GOT3 (cell line): ENCODE measurements at regions not wholly inside any gene's neighbourhood (a gene's known extent, or its start where the extent isn't known, plus 50 kb on each side); places are given as distances from the start of the nearest gene placed in this dataset.

Experiments
- DNase-seq: peaks from one replicate; lab custom pipeline; 2025; ENCODE audit warnings: mixed read lengths; lab: John Stamatoyannopoulos, UW

GRCh38 chr4:128528793-128529553 is 241.4 kb upstream of the PGRMC2 start:
- no peak for DNase-seq

DNA sequence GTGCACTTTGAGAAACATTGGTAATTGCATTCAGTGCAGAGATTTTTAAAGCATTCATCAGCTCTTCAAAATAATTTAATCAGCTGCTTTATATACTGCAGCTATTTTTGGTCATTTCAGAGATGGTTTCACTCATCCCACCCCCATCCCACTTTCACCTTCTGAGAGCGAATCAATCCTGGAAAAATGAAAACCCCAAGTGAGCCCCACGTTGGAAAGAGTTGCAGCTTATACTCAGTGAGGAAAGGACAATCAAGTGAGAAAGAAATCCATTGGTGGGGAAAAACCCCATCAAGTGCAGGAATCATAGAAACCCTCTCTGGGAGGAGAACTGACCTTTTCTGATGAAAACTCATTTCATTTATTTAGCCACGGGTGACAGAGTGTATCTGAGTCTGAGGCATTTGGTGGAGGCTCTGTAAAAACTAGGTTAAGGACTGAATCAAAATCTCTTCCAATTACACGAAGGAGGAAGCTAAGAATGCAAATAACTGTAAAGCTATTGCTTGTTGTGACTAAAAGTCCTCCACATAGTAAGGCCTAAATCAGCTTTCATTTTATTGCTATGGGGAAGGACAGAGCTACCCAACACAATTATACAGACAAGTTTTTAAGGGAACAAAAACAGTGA is 240.4 kb upstream of the PGRMC2 start:
- no peak for DNase-seq

DNA sequence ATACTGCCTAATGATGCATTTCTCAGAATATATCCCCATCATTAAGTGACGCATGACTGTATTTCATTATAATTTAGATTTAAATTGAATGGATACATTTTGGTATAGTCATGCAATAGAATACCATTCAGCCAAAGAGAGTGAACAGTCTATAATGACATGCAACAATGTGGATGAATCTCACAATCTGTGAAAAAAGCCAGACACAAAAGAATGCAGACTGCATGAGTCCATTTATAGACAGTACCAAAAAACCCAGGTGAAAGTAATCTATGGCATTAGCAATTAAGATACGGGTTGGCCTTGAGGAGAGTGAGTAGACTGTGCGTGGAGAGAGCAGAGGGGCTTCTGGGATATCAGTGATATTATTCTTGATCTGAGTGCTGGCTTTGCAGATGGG is 239.7 kb upstream of the PGRMC2 start:
- DNase-seq = no peak

GRCh38 chr4:128525992-128526630 is 238.5 kb upstream of the PGRMC2 start:
- no peak for DNase-seq

DNA sequence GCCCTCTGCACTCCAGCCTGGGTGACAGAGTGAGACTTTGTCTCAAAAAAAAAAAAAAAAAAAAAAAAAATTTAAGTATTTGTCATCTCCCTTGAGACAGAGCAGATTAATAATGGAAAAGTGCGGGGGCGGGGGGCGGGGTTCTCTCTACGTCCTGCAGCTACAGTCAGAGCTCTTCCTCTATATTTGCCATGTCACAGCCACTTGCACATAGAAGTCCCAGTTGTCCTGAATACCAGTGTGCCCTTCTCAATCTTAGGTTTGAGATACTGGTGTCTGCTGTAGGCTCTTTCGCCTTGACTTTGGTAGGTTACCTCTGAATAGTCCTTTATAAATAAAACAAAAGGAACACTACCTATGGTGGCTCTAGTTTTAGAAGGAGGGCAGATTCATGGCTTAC is 237.8 kb upstream of the PGRMC2 start:
- no peak for DNase-seq

DNA sequence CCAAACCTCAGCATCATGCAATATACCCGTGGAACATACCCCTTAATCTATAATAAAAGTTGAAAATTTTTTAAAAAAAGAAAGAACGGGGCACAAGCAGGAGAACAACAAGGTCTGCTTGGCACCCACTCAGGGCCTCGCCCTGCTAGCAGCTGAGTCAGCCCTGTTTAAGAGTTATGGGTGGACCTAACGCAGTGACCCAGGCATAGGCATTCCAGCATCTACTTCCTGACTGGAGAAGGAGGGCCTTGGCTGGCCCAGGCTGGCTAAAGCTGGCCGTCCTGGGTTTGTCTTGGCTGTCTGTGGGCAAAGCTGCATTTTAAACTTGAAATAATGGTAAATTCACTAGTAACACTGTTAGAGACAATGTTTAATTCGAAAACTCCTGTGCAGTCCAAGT is 236.7 kb upstream of the PGRMC2 start:
- no peak for DNase-seq

DNA sequence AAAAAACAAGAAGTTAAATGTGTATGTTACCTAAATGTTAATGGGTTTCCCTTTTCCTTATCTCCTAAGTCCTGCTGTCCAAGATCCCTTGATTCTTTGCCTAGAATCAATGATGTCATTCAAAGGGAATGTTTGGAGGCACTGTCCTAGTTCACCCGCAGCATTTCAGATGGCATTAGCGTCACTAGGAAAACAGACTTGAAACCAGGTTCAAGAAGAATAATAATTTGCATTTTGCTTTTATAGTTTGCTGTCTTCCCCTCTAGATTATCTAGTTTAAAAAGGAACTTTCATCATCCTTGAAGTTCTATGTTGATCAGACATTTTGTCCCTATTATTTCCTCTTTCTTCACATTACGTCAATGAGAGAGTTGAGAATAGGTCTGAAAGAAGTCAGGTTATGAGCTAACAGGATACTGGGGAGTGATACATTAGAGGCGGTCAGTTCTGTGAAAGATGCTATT is 234.1 kb upstream of the PGRMC2 start:
- DNase-seq = no peak

GRCh38 chr4:128521156-128521555 is 233.5 kb upstream of the PGRMC2 start:
- DNase-seq = no peak

DNA sequence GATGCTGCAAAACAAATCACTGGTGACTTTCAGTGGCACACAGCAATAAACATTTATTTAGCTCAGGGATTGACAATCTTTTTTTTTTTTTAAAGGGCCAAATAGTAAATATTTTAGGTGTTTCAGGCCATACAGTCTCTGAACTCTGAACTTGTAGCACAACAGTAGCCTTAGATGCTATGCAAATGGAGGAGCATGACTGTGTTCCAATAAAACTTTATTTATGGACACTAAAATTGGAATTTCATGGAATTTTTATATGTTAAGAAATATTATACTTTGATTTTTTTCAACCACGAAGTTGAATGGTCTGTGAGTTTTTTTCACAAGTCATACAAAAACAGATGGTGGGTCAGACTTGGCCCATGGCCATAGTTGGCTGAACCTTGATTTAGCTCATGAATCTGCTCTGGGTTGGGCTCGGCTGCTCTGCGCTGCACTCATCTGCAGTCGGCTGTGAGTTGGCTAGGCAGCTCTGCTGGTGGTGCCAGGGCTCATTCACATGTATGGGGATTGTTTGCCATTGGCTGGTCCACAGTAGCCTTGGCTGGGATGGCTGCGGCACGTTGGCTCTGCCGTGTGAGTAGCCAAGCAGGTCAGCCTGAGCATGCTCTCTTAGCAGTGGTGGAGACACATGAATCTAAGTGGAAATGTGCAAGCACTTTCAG is 231.7 kb upstream of the PGRMC2 start:
- no peak for DNase-seq

GRCh38 chr4:128517739-128518510 is 230.3 kb upstream of the PGRMC2 start:
- DNase-seq = peak; percentile 11

DNA sequence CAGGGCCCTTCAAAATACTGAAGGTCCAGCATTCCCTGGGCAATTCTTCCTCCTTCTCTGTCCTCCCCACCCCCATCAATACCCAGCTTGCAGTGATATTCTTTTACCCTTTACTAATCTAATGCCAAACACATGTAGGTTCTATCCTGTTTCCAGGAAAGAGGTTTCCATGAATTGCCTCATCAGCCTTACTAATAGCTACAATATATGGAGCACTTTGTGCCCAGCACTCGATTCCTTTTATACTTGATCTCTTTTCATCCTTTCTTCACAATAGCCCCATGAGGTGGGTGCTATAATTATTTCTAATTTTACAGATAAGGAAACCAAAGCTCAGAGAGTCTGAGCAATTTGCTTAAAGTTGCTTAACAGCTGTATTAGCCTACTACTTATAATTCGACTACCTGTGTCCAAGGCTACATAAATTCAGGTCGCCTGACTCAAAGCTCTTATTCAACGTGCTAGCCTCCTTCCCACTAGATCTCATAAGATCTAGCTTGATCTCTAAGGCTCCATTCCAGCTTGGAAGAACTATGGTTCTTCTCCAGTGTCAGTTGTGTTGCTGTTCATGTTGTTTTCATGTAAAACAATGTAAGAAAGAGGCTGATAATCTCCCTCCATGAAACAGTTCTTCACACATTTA is 229.6 kb upstream of the PGRMC2 start:
- no peak for DNase-seq

DNA sequence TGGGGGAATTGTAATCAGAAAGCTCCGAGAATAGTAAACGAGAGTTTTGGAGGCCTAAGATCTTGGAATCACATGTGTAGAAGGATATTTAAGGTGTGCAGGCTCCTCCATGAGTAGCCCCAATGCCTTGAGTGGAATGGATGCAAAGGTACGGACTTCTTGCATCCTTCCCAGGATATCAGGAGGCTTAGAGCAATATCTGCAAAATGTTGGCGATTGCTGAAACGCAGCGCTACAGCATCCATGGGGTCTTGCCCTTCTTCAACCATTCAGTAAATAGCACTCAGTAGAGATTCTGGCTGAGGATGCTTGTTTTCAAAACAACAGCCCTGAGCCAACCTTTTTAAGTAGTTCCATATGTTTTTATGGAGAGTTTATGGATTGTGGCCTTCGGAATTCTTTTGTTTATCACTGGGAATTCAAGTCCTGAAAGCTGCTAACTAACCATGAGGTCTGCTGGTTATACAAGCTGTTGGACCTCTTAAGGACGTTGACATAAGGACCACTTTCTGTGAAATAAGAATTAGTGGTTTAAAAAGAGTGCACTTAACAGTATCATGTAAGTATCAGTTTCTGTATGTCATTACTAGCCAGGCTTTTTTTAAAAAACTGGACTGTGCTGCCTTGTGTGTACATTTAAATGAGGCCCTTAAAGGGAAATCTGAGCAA is 228.8 kb upstream of the PGRMC2 start:
- DNase-seq = no peak

- DNase-seq = no peak
Observed at GRCh38 chr4:128513664-128514484, 226.3 kb upstream of the PGRMC2 start.

GRCh38 chr4:128512767-128513322 is 225.2 kb upstream of the PGRMC2 start:
- DNase-seq = no peak

DNA sequence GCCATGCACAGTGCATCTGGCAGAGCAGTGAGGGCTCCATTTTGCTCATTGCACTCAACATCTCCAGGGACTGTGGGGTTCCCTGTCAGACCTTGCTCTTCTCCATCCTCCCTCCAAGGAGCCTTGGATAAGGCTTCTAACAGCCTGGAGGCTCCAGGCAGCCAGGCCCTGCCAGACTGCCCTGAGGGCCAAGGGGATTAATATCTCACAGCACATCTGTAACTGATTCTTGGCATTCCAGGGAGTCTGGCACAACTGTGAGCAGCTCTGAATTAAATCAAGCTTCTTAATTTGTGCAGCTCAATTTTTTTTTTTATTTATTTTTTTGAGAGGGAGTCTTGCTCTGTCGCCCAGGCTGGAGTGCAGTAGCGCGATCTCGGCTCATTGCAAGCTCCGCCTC is 224.5 kb upstream of the PGRMC2 start:
- no peak for DNase-seq

DNA sequence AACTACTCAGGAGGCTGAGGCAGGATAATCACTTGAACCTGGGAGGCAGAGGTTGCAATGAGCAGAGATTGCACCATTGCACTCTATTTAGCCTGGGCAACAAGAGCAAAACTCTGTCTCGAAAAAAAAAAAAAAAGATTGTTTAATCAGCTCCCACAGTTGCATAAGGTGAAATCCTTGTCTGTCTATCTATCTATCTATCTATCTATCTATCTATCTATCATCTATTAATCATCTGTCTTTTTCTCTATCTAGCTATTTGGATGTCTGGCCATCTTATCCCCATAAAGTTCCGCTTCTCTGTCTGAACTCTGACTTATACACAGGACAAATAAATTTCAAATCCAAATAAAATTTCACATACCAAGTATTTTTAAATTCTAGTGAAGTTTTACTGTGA is 223.2 kb upstream of the PGRMC2 start:
- DNase-seq = no peak

- DNase-seq = no peak
Observed at GRCh38 chr4:128502818-128503527, 215.4 kb upstream of the PGRMC2 start.

DNA sequence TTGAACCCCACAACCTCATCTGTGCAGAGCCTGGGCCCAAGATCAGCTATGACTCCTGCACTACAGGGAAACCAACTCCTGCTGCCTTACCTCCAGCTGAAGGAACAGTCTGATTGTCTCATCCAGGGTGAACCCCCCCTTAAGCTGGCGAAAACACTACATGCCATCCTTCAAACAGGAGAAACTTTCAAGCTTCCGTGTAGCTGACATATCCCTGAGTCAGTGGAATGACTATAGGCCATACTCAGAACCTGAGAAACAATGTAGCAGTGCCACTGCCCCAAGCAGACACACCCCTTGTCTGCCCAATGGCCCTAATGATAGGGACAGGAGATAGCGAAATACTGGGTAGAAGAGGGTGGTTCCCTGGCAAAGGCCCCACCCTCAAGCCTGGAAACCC is 213.6 kb upstream of the PGRMC2 start:
- no peak for DNase-seq
